ENCODE measurements at regions not wholly inside any gene's neighbourhood (a gene's known extent, or its start where the extent isn't known, plus 50 kb on each side); places are given as distances from the start of the nearest gene placed in this dataset.

- ChIA-PET CTCF (no interaction called here), POLR2A (no interaction called here)
- no peaks in the 10 kb centered on the region for H3K27me3 ChIP-seq (ENCODE audit: control insufficient read depth, insufficient read depth, low read length)
- no peak for DNase-seq (ENCODE audit: low read depth)
- no peak overlapping the region for H3K4me3 ChIP-seq (ENCODE audit: low read depth, low read length)
- TF ChIP-seq, protein P1, sequence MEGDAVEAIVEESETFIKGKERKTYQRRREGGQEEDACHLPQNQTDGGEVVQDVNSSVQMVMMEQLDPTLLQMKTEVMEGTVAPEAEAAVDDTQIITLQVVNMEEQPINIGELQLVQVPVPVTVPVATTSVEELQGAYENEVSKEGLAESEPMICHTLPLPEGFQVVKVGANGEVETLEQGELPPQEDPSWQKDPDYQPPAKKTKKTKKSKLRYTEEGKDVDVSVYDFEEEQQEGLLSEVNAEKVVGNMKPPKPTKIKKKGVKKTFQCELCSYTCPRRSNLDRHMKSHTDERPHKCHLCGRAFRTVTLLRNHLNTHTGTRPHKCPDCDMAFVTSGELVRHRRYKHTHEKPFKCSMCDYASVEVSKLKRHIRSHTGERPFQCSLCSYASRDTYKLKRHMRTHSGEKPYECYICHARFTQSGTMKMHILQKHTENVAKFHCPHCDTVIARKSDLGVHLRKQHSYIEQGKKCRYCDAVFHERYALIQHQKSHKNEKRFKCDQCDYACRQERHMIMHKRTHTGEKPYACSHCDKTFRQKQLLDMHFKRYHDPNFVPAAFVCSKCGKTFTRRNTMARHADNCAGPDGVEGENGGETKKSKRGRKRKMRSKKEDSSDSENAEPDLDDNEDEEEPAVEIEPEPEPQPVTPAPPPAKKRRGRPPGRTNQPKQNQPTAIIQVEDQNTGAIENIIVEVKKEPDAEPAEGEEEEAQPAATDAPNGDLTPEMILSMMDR (IDR thresholded peaks at IDR 0.05; ENCODE audit: insufficient read depth, low read depth, low read length) = no peak
- H3K36me3 ChIP-seq (ENCODE audit: control insufficient read depth, insufficient read depth, low read length) = no peaks in the 10 kb centered on the region
Observed at GRCh38 chr14:46008348-46008747, 643.2 kb downstream of the RPL10L start.

DNA sequence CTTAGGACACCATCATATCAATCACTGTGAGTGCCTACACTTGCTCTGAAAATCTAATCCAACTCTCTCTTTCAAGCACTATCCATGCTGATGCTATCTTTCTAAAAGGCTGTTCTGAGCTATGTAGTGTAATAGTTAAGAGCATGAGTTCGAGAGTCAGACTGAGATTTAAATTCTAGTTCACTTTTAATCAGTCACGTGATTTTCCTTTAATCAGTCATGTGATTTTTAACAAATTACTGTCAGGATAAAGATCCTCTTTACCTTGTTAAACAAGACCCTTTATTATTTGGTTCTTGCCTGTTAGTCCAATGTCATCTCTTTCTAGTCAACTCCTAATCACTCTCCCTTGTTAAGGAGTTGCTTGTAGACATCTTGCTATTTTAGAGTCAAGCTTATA, 653.0 kb downstream of the RPL10L start:
- CTCF ChIA-PET = no interaction called here
- TF ChIP-seq, protein P1 (IDR thresholded peaks at IDR 0.05; ENCODE audit: insufficient read depth, low read depth, low read length) = no peak
- DNase-seq (ENCODE audit: low read depth) = no peak
- POLR2A ChIA-PET = no interaction called here
- H3K36me3 ChIP-seq (ENCODE audit: control insufficient read depth, insufficient read depth, low read length) = no peaks in the 10 kb centered on the region
- H3K4me3 ChIP-seq (ENCODE audit: low read depth, low read length) = no peak overlapping the region
- no peaks in the 10 kb centered on the region for H3K27me3 ChIP-seq (ENCODE audit: control insufficient read depth, insufficient read depth, low read length)

GRCh38 chr14:45990252-45990651, 661.3 kb downstream of the RPL10L start:
- POLR2A ChIA-PET = no interaction called here
- CTCF ChIA-PET = no interaction called here
- no peaks in the 10 kb centered on the region for H3K27me3 ChIP-seq (ENCODE audit: control insufficient read depth, insufficient read depth, low read length)
- TF ChIP-seq, protein P1 (IDR thresholded peaks at IDR 0.05; ENCODE audit: insufficient read depth, low read depth, low read length) = no peak; the same call in 1 of the 2 replicates
- H3K36me3 ChIP-seq (ENCODE audit: control insufficient read depth, insufficient read depth, low read length) = no peaks in the 10 kb centered on the region
- DNase-seq (ENCODE audit: low read depth) = no peak
- no peak overlapping the region for H3K4me3 ChIP-seq (ENCODE audit: low read depth, low read length)

GRCh38 chr14:45976001-45976400, 675.6 kb downstream of the RPL10L start:
- TF ChIP-seq, protein P1 (IDR thresholded peaks at IDR 0.05; ENCODE audit: insufficient read depth, low read depth, low read length) = no peak
- Histone ChIP-seq H3K27me3 (ENCODE audit: control insufficient read depth, insufficient read depth, low read length) (no peaks in the 10 kb centered on the region), H3K4me3 (ENCODE audit: low read depth, low read length) (no peak overlapping the region), H3K36me3 (ENCODE audit: control insufficient read depth, insufficient read depth, low read length) (no peaks in the 10 kb centered on the region)
- ChIA-PET CTCF (no interaction called here), POLR2A (no interaction called here)
- DNase-seq (ENCODE audit: low read depth) = no peak

- CTCF ChIA-PET = no interaction called here
- no peaks in the 10 kb centered on the region for H3K36me3 ChIP-seq (ENCODE audit: control insufficient read depth, insufficient read depth, low read length)
- POLR2A ChIA-PET = no interaction called here
- TF ChIP-seq, protein P1 (IDR thresholded peaks at IDR 0.05; ENCODE audit: insufficient read depth, low read depth, low read length) = no peak
- H3K4me3 ChIP-seq (ENCODE audit: low read depth, low read length) = no peak overlapping the region
- no peaks in the 10 kb centered on the region for H3K27me3 ChIP-seq (ENCODE audit: control insufficient read depth, insufficient read depth, low read length)
- DNase-seq (ENCODE audit: low read depth) = no peak
Observed at GRCh38 chr14:45972416-45972815, 679.2 kb downstream of the RPL10L start.

Measured in BJ (cell line).